B cell (primary cell): ENCODE measurements at regions not wholly inside any gene's neighbourhood (a gene's known extent, or its start where the extent isn't known, plus 50 kb on each side); places are given as distances from the start of the nearest gene placed in this dataset.

ENCODE experiments used
- ATAC-seq: fragments of 200-7000 bp; cut with Tn5 transposase; one replicate; pipeline ENCODE4 v1.10.0; 2021; ENCODE audit warnings: low read depth, mild to moderate bottlenecking, moderate number of reproducible peaks, moderate library complexity
- CTCF ChIA-PET: fragments of 350-600 bp; sonication (Branson Sonifier 250); formaldehyde crosslinking; loops from one replicate; lab custom pipeline; 2021; ENCODE audit warnings: antibody characterized with exemption, inconsistent platforms; lab: Charles Lee
- POLR2A ChIA-PET: fragments of 350-600 bp; sonication (Branson Sonifier 250); formaldehyde crosslinking; loops from one replicate; lab custom pipeline; 2021; ENCODE audit warnings: antibody characterized with exemption; lab: Charles Lee
- DNase-seq: peaks from one replicate; pipeline ENCODE4 v3.0.0; 2013
- H2AFZ ChIP-seq: 2 replicates; pipeline ENCODE4 v1.6.1; 2012; ENCODE audit warnings: mild to moderate bottlenecking, low read depth, low read length; ENCODE audit not compliant: insufficient read depth, poor library complexity, severe bottlenecking
- H3K27ac ChIP-seq, 2 donors: 1 replicate in 1 of 2; 2 replicates in 1 of 2; pipeline ENCODE4 v1.5.1; 2012 to 2013; ENCODE audit warnings: low read length in 2 of 2, mild to moderate bottlenecking in 2 of 2, moderate library complexity in 1 of 2
- H3K27me3 ChIP-seq, 4 experiments: fragments of 200-600 bp in 1 of 4; sonication (generic) in 1 of 4; replicated peaks in 1 of 4; 1 replicate in 2 of 4; 2 replicates in 2 of 4; pipeline versions ENCODE4 v1.6.1 to v1.7.0; 2013 to 2016; ENCODE audit warnings: low read length in 3 of 4, mild to moderate bottlenecking in 2 of 4, mixed read lengths in 1 of 4, moderate library complexity in 1 of 4; ENCODE audit not compliant: insufficient read depth in 4 of 4, control insufficient read depth in 3 of 4; ENCODE audit errors: control extremely low read depth in 1 of 4
- H3K36me3 ChIP-seq, 2 experiments: replicated peaks in 1 of 2; 1 replicate in 1 of 2; 2 replicates in 1 of 2; pipeline versions ENCODE4 v1.6.1 to v1.7.1; 2013; ENCODE audit warnings: low read length in 1 of 2; ENCODE audit not compliant: insufficient read depth in 2 of 2, control insufficient read depth in 1 of 2; ENCODE audit errors: control extremely low read depth in 1 of 2, extremely low read depth in 1 of 2
- H3K4me1 ChIP-seq, 2 donors: fragments of 200-600 bp in 1 of 2; sonication (generic) in 1 of 2; 1 replicate in 1 of 2; 2 replicates in 1 of 2; pipeline versions ENCODE4 v1.5.1 to v1.6.1; 2013 to 2017; ENCODE audit warnings: low read length in 2 of 2; ENCODE audit not compliant: control insufficient read depth in 2 of 2, insufficient read depth in 2 of 2
- H3K4me2 ChIP-seq: replicated peaks from 2 replicates; pipeline ENCODE3; 2012; ENCODE audit warnings: mild to moderate bottlenecking, low read depth, low read length; ENCODE audit not compliant: poor library complexity, severe bottlenecking
- H3K4me3 ChIP-seq, 5 experiments: fragments of 200-600 bp in 1 of 5; sonication (generic) in 1 of 5; 1 replicate in 3 of 5; 2 replicates in 2 of 5; pipeline versions ENCODE4 v1.5.1 to v1.7.0; 2011 to 2016; ENCODE audit warnings: low read length in 4 of 5, mild to moderate bottlenecking in 4 of 5, low read depth in 2 of 5, control low read depth in 1 of 5, moderate library complexity in 1 of 5; ENCODE audit not compliant: insufficient read depth in 1 of 5; ENCODE audit errors: control extremely low read depth in 1 of 5, extremely low read depth in 1 of 5
- H3K79me2 ChIP-seq: fragments of 200-600 bp; sonication (generic); one replicate; pipeline ENCODE4 v1.6.0; 2016; ENCODE audit warnings: low read length; ENCODE audit not compliant: control insufficient read depth, insufficient read depth
- H3K9ac ChIP-seq: fragments of 200-600 bp; sonication (generic); 2 replicates; pipeline ENCODE4 v1.6.1; 2017; ENCODE audit warnings: mild to moderate bottlenecking, low read length, moderate library complexity
- H3K9me3 ChIP-seq, 3 donors: one replicate each; pipeline versions ENCODE4 v1.6.1 to v1.7.1; 2013; ENCODE audit warnings: low read length in 2 of 3; ENCODE audit not compliant: control insufficient read depth in 2 of 3, insufficient read depth in 1 of 3; ENCODE audit errors: control extremely low read depth in 1 of 3
- H4K20me1 ChIP-seq: 2 replicates; pipeline ENCODE4 v1.6.0; 2012; ENCODE audit warnings: mild to moderate bottlenecking, low read length; ENCODE audit not compliant: insufficient read depth, control insufficient read depth, poor library complexity, severe bottlenecking
- H3K27ac Mint-ChIP-seq: one replicate; pipeline ENCODE4 v1.8.0; 2021; ENCODE audit warnings: mixed read lengths
- H3K27me3 Mint-ChIP-seq: one replicate; pipeline ENCODE4 v1.8.0; 2021; ENCODE audit warnings: mixed read lengths
- H3K4me1 Mint-ChIP-seq: one replicate; pipeline ENCODE4 v1.8.0; 2021; ENCODE audit warnings: mixed read lengths
- H3K4me3 Mint-ChIP-seq: one replicate; pipeline ENCODE4 v1.8.0; 2021; ENCODE audit warnings: mixed read lengths
- H3K9me3 Mint-ChIP-seq: one replicate; pipeline ENCODE4 v1.8.0; 2022; ENCODE audit warnings: mixed read lengths; ENCODE audit not compliant: insufficient read depth
- EZH2 ChIP-seq: IDR thresholded peaks from 2 replicates; pipeline ENCODE4 v1.6.1; 2012; ENCODE audit warnings: borderline replicate concordance, low read depth, mild to moderate bottlenecking, moderate library complexity, low read length; ENCODE audit not compliant: insufficient read depth, poor library complexity, severe bottlenecking
- WGBS: methylation state at CpG from one replicate; pipeline ENCODE4 v1.1.5; 2013; ENCODE audit warnings: missing lambda C conversion rate; ENCODE audit not compliant: insufficient coverage; 5-methylcytosine and 5-hydroxymethylcytosine counted together
- intact Hi-C: fragments of 100-400 bp; cut with micrococcal nuclease; formaldehyde crosslinking; loops from one replicate; pipeline ENCODE4 v1.10.0; 2022
- TF ChIP-seq, protein P1 (sequence below): fragments of 200-600 bp; IDR thresholded peaks from one replicate; pipeline ENCODE4 v1.8.0; 2022; ENCODE audit warnings: antibody characterized with exemption, mild to moderate bottlenecking

GRCh38 chr6:49336514-49337131 is 126.4 kb downstream of the MMUT start:
- Mint-ChIP-seq H3K27ac (no peak overlapping the region), H3K9me3 (no peaks in the 10 kb centered on the region), H3K4me3 (no peak overlapping the region), H3K27me3 (no peaks in the 10 kb centered on the region), H3K4me1 (no peaks in the 10 kb centered on the region)
- POLR2A ChIA-PET, result no interaction called here
- Histone ChIP-seq H3K9ac (no peak overlapping the region), H3K9me3 (no peaks in the 10 kb centered on the region), H3K4me1 (no peaks in the 10 kb centered on the region), H3K4me3 (no peak overlapping the region), H2AFZ (no peak overlapping the region), H4K20me1 (no peaks in the 10 kb centered on the region), H3K79me2 (no peaks in the 10 kb centered on the region), H3K36me3 (no peaks in the 10 kb centered on the region), H3K27me3 (no peaks in the 10 kb centered on the region), H3K27ac (no peak overlapping the region), H3K4me2 (no peak overlapping the region)
- TF ChIP-seq EZH2, result no peak
- TF ChIP-seq, protein P1, sequence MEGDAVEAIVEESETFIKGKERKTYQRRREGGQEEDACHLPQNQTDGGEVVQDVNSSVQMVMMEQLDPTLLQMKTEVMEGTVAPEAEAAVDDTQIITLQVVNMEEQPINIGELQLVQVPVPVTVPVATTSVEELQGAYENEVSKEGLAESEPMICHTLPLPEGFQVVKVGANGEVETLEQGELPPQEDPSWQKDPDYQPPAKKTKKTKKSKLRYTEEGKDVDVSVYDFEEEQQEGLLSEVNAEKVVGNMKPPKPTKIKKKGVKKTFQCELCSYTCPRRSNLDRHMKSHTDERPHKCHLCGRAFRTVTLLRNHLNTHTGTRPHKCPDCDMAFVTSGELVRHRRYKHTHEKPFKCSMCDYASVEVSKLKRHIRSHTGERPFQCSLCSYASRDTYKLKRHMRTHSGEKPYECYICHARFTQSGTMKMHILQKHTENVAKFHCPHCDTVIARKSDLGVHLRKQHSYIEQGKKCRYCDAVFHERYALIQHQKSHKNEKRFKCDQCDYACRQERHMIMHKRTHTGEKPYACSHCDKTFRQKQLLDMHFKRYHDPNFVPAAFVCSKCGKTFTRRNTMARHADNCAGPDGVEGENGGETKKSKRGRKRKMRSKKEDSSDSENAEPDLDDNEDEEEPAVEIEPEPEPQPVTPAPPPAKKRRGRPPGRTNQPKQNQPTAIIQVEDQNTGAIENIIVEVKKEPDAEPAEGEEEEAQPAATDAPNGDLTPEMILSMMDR, result no peak
- CTCF ChIA-PET, result no interaction called here
- ATAC-seq (no peak), DNase-seq (no peak)
- WGBS, result 56% methylated on average over 4 of the region's 6 CpGs
- intact Hi-C loops, result no loop called here

- ChIA-PET POLR2A (no interaction called here), CTCF (no interaction called here)
- DNase-seq (no peak), ATAC-seq (no peak)
- Histone ChIP-seq H3K27me3 (no peaks in the 10 kb centered on the region), H3K79me2 (no peaks in the 10 kb centered on the region), H3K4me1 (no peaks in the 10 kb centered on the region), H3K4me2 (no peak overlapping the region), H3K27ac (no peak overlapping the region), H3K9me3 (no peaks in the 10 kb centered on the region), H3K4me3 (no peak overlapping the region), H4K20me1 (no peaks in the 10 kb centered on the region), H3K9ac (no peak overlapping the region), H3K36me3 (no peaks in the 10 kb centered on the region), H2AFZ (no peak overlapping the region)
- intact Hi-C loops, result no loop called here
- Mint-ChIP-seq H3K4me1 (no peaks in the 10 kb centered on the region), H3K27ac (no peak overlapping the region), H3K4me3 (no peak overlapping the region), H3K9me3 (no peaks in the 10 kb centered on the region), H3K27me3 (no peaks in the 10 kb centered on the region)
- TF ChIP-seq, protein P1, result no peak
- TF ChIP-seq EZH2, result no peak
- no CpG with 5 or more reads among the region's 4 CpGs for WGBS
These were observed 129.5 kb downstream of the MMUT start for GRCh38 chr6:49333345-49334125.
